HG03097 (cell line): ENCODE measurements at regions not wholly inside any gene's neighbourhood (a gene's known extent, or its start where the extent isn't known, plus 50 kb on each side); places are given as distances from the start of the nearest gene placed in this dataset.
"Not testable (repeated sequence)": the region's sequence is repeated elsewhere in the genome, so short reads cannot be mapped to it uniquely, and the experiment has no call there.

ENCODE experiments used
- ATAC-seq: cut with Tn5 transposase; IDR thresholded peaks from one replicate; pipeline ENCODE4 v1.9.1; 2021; ENCODE audit not compliant: unreplicated experiment, low FRiP score

DNA sequence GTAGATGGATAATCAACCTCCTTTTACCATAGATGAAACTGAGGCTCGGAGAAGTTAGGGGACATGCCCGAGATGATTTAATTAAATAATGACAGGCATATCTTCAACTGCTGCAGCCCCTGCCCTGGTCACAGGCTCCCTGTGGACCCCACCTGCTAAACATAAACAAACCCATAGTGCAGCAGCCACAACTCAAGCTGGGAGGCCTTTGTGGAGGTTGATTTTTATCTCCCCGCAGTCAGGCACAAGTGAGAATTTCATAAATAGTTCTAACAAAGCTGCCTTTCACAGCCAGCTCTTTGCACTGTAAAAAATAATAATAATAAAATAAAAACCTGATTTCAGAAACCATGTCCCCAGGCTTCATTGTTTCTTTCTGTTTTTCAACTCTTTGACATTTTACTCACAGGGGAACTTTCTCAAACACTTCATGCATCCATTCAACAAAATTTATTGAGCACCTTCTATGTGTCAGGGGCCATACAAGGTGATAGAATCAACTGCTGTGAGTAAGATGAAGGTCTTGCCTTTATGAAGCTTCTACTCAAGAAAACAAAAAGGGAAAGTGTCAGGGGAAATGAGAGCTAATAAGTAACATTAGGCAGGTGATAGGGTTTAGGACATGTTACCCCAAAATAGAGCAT is 393.6 kb upstream of the PROK2 start:
- no peak for ATAC-seq

DNA sequence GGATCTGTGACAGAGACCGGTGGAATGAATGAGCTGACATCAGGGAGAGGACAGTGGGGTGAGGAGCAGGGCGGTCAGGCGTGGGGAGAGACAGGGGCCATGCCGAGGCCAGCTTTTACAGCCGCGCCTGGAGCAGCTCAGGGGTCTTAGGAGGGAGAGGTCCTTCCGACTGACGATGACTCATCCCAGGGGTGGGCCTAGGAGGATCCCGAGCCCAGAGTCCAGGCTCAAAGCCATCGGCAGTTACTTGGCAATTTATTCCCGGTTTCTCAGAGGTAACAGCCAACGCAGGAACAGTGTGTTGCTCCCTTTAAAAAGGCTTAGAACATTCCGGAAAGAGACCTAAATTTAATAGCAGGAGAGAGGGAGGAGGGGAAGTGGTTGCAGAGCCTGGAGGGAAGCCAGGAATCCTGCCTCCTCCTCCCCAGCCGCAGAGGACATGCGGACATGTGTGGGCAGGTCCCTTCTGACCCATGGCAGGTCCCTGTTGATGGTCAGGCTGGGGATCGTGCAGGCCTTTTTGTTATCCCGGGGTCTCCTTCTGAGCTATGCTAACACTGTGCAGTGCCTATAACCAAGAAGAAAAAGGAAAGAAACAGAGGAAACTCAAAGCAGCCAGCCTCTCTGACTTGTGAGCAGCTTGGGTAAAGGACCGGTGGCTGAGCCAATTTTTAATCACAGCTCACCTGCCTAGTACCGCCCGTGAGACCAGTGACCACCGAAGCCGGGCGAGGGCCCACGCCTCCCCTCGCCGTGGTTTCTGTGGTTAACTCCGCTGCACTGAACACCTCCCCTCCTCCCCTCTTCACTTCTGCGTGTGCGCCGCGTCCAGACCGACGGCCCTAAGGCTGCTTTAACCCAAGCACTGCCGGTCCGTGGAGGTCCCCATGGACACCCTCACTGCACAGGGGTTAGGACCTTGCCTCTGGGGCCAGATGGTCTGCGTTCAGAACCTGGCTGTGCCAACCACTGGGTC is 392.4 kb upstream of the PROK2 start:
- no peak for ATAC-seq

DNA sequence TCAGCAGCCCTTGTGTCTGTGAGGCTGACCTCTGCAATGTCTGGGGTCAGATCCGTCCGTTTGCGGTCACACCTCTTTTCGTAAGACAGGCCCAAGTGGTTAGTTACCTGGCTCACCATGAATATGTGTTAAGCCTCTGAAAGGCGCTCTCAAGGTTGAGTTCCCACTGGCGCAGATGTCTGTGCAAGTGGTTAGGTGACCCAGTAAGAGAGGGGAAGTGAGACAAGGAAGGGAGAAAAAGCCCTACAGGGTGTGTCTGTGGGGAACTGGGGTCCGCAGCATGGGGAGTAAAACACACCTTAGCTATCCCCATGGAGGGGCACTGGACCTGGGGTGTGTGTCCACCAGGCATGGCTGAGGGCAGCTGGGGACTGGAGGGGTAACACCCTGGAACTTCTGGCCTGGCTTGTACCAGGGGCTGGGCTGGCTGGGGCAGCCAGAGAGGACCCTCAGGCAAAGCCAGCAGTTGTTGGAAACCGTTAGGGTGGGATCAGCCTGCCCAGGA is 391.6 kb upstream of the PROK2 start:
- ATAC-seq: peak; percentile 84

DNA sequence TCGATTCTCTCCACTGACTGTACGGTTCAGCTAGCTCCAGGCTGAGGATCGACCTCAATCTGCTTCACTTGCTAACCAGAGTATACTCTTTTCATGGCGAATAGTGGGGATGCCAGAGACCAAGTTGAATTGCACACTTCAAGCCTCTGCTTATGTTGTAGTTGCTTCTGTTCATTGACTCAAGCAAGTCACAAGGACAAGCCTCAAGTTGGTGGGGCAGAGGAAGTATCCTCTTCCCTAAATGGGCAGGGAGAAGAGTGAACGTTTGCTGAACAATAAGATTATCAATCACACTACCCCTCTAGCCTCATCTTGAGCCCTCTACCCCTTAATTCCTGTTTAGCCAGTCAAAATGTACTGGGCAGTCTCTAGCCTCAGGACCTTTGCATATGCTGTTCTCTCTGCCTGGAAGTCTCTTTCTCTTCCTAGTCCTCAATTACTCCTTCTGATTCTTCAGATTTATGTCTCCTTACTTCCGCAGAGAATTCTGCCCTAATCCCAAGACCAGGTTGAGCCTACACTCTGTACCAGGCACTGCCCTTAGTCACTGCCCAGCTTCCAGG is 390.4 kb upstream of the PROK2 start:
- ATAC-seq: no peak

DNA sequence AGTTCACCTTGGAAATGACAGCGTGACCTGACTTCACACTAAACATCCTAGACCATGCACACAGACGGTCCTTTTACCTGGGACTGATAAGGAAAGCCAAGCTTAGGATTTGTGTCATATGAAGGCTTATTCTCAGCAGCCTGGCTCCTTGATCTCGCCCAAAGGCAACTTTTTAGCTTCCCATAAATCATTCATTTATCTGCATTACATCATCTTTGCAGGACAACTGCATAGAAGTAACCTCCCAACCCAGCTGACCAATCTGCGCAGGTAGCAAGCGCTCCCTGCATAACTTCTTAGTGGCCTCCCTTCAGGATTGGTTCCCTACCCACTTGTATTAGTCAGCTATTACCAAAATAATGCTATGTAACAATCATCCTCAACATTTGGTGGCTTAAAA is 389.9 kb upstream of the PROK2 start:
- ATAC-seq: no peak

DNA sequence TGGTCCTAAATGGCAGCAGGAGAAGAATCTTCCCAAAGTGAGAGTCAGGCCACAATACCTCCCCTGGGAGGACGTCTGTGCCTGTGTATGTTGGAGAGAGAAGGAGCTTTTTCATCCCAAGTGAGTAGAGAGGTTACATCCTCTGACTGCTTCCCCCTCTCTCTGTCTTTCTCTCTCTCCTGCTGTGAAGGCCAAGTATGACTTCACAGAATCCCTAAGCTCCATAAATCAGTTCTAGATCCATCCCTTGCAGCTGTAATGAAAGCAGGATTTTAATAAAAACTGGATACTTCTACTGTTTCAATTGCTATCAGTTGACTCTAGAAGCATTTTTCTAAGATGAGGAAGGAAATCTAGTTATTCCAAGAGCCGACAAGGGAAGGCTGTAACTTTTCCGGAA is 389.1 kb upstream of the PROK2 start:
- no peak for ATAC-seq

DNA sequence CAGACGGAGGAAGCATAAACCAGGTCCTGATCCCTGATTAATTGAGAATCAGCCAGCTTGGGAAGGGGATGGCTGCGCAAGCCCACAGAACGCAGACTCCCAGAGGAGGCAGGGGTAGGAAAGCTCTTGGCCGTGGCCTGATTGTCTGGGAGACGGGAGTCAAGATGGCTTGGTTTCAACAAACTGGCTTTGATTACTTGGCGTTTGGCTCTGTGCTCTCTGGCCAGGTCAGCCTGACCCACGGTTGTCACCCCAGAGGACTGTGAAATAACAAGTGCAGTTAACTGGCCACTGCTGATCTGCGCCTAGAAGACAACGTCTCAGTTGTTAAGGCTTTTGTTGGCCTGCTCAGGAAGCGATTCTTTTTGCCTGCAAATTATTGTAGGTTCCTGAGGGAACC is 387.0 kb upstream of the PROK2 start:
- no peak for ATAC-seq

DNA sequence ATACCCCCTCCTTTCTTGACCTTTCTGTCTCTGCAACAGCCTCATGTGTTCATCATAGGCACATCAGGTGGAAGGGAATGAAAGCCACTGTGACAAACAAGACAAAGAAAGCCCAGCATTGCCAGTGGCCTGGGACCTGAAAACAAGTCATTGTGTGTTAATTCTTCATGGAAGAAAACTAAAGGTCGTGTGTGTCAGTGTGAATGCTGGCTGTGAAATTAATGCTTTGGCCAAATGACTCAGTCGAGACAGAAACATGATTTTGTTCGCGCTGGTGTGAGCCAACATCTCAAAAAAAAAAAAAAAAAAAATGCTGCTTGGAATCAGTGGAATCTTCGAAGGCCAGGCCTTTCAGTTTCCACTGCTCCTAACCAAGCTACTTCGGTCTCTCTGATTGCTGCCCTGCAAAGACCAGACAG is 386.5 kb upstream of the PROK2 start:
- no peak for ATAC-seq

DNA sequence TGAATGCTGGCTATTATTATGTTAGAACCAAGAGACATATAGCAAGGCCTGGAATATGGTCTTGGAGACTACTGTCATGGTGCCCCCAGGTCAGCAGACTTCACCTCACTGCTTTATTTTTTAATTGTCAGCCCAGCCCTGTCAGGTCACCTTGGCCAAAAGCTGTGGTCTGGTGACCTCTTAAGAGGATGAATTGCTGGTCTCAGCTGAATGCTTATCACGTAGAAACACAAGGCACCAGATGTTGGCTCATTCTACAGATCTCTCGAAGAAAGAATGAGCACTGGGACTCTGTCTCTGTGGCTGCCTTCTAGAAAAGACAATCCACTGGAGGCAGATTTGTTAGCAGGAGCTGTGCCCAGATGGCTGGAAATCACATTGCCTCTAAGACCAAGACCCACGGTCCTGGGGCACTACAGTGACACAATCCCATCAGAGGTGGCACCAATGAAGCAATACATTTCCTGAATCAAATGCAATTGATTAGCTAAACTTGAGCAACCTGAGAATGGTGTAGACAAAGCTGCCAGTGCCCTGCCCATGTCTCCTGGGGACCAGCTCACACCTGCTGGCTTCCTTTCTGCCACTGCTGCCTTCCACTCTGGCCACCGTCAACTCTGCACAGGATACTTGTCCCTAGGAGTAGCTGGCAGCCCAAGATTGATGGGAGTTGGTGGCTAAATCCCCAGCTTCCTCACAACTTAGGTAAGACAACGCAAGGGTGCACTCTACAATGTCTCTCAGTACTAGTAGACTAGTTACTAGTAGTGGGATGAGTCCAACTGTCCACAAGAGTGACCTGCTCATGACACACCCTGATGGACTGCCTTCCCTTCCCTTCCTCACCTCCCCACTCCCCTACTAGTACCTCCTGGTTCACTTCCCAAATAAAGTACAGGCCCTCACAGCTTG is 384.9 kb upstream of the PROK2 start:
- ATAC-seq: no peak

DNA sequence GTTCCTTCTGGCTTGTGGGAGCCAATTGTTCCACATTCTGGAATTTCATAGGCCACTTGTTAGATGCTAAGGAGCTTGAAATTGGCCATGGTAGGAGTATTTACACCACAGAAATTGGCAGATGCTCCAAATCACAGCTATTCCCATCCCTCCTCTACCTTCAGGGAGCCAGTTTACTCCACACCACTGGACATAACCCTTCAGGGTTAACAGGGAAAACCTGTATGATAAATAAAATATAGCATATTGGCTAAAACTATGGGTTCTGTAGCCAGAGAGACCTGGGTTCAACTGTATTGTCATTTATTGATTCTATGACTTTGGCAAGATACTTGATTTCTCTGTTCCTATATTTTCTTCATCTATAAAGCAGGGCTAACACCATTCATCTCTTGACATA is 384.2 kb upstream of the PROK2 start:
- ATAC-seq: no peak

DNA sequence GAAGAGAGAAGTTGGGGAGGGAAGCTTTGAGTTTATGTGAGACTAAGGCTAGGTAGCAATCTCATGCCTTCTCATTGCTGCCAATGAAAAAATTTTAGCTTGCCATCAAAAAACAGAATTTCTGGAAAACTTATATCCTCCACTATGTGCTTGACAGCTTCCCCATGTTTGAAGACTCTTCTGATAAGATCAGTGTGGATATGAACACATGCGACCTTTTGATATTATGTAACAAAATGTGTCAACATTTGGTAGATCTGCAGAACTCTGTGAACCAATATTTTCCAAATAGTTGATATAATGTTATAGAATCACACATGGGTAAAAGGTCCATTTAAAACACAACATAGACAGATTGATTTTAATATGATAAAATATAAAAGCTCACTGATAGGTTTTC is 380.9 kb upstream of the PROK2 start:
- ATAC-seq: no peak

DNA sequence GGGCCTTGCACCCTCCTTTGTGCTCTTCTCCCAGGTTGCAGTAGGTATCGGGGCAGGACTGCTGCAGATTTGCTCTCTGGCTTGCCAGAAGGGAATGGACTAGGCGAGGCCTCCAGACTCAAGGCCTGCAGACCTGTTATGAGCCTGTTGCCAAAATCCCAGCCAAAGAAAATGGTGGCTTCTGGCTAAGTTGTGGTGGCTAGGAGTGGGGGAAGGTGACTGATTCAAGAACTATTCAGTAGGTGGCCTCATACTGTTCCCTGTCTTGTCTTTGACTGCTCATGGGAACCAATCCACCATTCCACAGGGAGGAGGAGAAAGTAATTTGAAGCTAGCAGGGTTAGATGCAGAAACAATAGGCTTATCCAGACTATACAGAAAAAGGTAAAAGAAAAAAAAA is 380.4 kb upstream of the PROK2 start:
- ATAC-seq: no peak

DNA sequence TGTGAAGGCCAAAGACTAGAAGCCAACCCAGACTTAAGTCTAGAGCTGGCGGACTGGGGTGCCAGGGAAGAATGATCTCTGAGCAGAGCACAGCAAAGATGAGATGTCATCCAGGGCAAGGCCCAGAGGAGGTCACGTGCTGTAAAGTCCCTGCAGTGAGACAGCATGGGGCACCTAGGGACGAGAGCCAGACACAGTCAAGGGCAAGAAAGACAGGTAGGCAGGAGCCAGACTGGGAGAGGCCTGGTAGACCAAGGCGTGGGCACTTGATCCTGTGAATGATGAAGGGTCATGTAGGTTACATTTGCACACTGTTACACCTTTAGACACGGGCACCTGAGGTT is 379.7 kb upstream of the PROK2 start:
- no peak for ATAC-seq

DNA sequence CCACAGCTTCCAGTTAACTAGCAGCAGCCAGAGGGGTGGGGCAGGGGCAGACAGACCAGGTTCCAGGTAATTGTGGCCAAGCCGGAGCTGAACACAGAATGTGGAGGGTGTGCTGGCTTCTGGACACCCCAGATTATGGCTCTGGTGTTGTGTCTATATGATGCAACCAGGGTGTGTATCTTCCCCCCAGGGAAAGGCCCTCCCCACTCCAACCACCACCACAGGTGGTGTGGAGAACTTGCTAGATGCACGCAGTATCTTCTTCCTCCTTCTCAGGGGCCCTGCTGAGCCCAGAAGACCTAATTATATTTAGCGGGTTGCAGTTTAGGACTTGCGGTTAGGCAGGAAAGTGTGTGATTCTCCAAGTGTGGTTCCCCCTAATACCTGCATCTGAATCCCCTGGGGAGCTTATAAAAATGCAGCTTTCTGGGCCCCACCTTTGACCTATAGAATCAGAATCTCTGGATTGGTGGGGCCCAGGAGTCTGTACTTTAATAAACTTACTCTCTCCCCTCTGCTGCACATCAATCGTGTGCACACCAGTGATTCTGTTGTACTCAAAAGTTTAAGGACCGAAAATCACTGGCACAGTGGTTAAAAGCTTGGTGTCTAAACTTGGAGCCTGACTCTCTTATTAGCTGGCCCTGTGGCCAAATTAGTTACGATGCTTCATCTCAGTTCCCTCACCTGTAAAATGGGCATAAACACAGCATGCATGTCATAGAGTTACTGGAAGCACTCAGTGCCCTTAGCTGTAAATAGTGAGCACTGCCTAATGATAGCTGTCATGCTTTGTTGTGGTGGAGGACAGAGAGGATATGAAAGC is 379.1 kb upstream of the PROK2 start:
- ATAC-seq: peak; percentile 86

DNA sequence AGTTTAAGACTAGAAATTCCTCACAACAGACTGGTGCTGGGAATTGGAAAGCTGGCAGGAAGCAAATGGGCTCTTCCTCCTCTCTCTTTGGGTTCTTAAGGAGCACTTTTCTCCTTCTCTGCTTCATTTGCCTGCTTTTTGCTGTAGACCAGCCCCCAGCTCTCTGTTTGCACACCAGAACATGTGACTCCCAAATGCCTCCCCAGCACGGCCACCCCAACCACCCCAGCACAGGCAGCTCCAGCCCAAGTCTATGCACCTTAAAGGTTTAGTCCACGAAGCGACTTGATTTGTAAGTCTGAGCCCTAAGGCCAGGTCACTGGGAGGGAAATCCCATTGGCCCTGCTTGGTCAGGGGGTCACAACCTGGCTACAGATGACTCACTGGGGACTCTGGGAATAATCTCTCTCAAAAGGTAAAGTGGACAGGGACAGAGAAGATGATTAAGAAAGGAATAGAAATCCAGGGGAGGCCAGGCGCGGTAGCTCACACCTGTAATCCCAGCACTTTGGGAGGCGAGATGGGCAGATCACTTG is 377.8 kb upstream of the PROK2 start:
- no peak for ATAC-seq

DNA sequence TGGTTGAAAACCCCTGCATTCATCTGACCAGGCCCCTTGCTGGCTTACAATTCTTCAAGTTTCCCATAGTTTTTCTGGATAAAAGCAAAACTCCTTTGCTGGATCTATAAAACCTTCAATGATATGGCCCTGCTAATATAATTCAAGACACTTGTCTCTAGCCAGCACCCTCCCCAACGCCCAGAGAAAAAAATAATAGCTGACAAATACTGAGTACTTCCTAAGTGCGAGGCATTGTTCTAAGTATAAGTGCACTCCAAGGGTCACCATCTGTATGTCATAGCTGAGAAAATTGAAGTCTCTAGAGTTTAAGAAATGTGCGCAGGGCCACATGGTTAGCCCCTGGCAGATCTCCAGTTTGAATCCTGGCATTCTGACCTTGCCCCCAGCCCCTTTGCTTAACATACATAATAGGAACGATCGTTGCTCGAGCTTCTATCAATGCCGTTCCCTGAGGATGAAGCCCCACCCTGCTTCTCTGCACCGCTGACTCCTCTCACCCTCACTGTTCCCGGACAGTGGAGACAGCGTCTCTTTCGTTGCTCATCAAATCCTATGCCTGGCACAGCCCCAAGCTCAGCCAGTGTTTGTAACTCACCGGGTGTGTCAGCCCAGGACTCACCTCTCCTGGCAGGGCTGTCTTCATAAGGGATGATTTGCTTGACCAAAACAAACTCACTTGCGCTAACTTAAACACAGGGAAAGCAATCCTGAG is 377.1 kb upstream of the PROK2 start:
- no peak for ATAC-seq

DNA sequence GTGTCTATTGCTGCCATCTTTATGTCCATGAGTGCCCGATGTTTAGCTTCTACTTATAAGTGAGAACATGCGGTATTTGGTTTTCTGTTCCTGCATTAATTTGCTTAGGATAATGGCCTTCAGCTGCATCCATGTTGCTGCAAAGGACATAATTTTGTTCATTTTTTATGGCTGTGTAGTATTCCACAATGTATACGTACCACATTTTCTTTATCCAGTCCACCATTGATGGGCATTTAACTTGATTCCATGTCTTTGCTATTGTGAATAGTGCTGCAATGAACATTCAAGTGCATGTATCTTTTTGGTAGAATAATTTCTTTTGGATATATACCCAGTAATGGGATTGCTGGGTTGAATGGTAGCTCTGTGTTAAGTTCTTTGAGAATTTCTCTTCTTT is 376.3 kb upstream of the PROK2 start:
- not testable (repeated sequence) for ATAC-seq

DNA sequence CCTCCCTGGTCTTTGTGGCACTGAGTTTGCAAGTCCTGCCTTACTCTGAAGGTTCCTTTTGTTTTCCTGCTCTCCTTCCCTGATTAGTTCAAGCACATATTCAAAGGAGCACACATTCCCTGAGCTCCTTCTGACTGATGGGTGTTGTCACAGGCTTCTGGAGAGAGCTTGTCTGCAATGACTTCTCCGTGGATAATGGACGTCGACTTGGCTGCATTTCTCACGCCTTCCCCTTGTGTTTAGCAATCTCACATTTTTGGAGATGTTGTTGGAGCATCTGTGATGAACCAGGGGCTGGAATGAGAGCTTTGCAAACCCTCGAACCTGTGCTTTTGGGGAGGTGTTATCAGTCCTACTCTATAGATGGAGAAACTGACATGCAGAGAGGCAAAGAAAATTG is 375.4 kb upstream of the PROK2 start:
- no peak for ATAC-seq

DNA sequence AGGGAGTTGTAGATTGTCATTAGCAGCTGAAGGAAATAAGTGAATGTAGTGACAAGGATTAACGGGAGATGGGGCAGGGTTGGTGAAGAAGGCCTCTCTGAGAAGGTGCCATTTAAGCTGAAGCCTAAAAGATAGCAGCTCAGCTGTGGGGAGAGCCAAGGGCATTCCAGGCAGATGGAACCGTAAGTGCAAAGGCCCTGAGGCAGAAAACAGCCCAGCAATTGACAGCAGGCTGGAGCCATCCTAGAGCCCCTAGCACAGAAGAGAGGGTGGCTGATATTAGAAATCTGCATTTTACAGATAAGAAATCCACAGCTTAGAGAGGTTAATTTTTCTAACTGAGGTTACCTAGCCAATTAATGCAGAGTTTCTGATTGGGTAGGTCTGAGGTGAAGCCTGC is 374.5 kb upstream of the PROK2 start:
- no peak for ATAC-seq
